H1 (cell line): ENCODE measurements at regions not wholly inside any gene's neighbourhood (a gene's known extent, or its start where the extent isn't known, plus 50 kb on each side); places are given as distances from the start of the nearest gene placed in this dataset.

Experiments
- RBBP5 ChIP-seq: IDR thresholded peaks from 2 replicates; pipeline ENCODE4 v1.7.1; 2012; ENCODE audit warnings: low read depth, mild to moderate bottlenecking, inconsistent platforms, low read length, moderate library complexity, borderline replicate concordance
- SRF ChIP-seq: IDR thresholded peaks from 2 replicates; pipeline ENCODE4 v1.6.1; 2011; ENCODE audit warnings: mild to moderate bottlenecking, low read depth, low read length, moderate library complexity
- TF ChIP-seq, protein P1 (sequence below): IDR thresholded peaks from 2 replicates; pipeline ENCODE4 v1.6.1; 2012; ENCODE audit warnings: low read length, inconsistent platforms

DNA sequence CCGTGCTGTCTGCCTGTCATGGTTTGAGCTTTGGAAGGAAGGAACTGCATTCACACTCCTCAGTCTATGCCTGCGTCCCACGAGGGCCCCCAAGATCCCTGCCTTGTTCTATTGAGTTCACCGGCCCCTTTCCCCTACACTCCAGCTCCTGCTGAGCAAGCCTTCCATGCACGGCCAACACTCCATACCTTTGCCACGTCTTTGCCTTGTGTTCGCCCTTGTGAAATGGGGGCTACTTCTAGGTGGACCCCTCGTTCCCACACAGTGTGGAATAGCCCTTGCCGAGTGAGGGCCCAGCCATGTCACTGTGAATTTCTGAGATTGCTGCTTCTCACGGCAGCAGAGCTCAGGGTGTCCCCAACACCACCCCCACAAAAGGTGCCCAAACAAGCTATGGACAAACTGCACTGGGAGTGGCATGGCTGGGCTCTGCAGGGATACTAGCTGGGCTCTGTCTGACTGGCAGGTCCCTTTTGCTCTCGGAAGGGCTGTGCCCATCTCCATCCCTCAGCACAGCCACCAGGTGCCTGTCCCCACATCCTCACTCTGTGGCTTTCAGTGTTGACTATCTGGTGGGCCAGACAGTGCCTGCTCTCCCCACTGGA, 67.9 kb upstream of the ADAMTS2 start (continued):
- TF ChIP-seq, protein P1, sequence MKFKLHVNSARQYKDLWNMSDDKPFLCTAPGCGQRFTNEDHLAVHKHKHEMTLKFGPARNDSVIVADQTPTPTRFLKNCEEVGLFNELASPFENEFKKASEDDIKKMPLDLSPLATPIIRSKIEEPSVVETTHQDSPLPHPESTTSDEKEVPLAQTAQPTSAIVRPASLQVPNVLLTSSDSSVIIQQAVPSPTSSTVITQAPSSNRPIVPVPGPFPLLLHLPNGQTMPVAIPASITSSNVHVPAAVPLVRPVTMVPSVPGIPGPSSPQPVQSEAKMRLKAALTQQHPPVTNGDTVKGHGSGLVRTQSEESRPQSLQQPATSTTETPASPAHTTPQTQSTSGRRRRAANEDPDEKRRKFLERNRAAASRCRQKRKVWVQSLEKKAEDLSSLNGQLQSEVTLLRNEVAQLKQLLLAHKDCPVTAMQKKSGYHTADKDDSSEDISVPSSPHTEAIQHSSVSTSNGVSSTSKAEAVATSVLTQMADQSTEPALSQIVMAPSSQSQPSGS = no peak
- TF ChIP-seq RBBP5 (no peak), SRF (no peak)
